Activated CD8-positive, alpha-beta T cell treated with anti-CD3 and anti-CD28 coated beads for 36 hours (primary cell): ENCODE measurements at regions not wholly inside any gene's neighbourhood (a gene's known extent, or its start where the extent isn't known, plus 50 kb on each side); places are given as distances from the start of the nearest gene placed in this dataset.

Experiments used
- ATAC-seq: fragments of 200-7000 bp; cut with Tn5 transposase; one replicate; pipeline ENCODE4 v1.10.0; 2021; ENCODE audit warnings: mild to moderate bottlenecking, moderate library complexity
- CTCF ChIA-PET: fragments of 350-600 bp; sonication (Branson Sonifier 250); formaldehyde crosslinking; loops from one replicate; lab custom pipeline; 2021; ENCODE audit warnings: antibody characterized with exemption; lab: Charles Lee
- POLR2A ChIA-PET: fragments of 350-600 bp; sonication (Branson Sonifier 250); formaldehyde crosslinking; loops from one replicate; lab custom pipeline; 2021; ENCODE audit warnings: antibody characterized with exemption; lab: Charles Lee
- DNase-seq: peaks from one replicate; pipeline ENCODE4 v3.0.0-alpha.2; 2020
- H3K27ac Mint-ChIP-seq: one replicate; pipeline ENCODE4 v1.8.0; 2021; ENCODE audit warnings: mild to moderate bottlenecking, mixed read lengths
- H3K27me3 Mint-ChIP-seq: one replicate; pipeline ENCODE4 v1.8.0; 2021; ENCODE audit warnings: mixed read lengths
- H3K36me3 Mint-ChIP-seq: one replicate; pipeline ENCODE4 v1.8.0; 2021; ENCODE audit warnings: low read depth, mixed read lengths
- H3K4me1 Mint-ChIP-seq: one replicate; pipeline ENCODE4 v1.8.0; 2021; ENCODE audit warnings: low read depth, mixed read lengths
- H3K4me3 Mint-ChIP-seq: one replicate; pipeline ENCODE4 v1.8.0; 2021; ENCODE audit warnings: mild to moderate bottlenecking, moderate library complexity, mixed read lengths
- H3K9me3 Mint-ChIP-seq: one replicate; pipeline ENCODE4 v1.8.0; 2021; ENCODE audit warnings: mixed read lengths
- intact Hi-C: fragments of 100-400 bp; cut with micrococcal nuclease; formaldehyde crosslinking; loops from one replicate; pipeline ENCODE4 v1.10.0; 2022
- TF ChIP-seq, protein P1 (sequence below): fragments of 200-600 bp; IDR thresholded peaks from one replicate; pipeline ENCODE4 v1.8.0; 2022; ENCODE audit warnings: antibody characterized with exemption, mild to moderate bottlenecking

DNA sequence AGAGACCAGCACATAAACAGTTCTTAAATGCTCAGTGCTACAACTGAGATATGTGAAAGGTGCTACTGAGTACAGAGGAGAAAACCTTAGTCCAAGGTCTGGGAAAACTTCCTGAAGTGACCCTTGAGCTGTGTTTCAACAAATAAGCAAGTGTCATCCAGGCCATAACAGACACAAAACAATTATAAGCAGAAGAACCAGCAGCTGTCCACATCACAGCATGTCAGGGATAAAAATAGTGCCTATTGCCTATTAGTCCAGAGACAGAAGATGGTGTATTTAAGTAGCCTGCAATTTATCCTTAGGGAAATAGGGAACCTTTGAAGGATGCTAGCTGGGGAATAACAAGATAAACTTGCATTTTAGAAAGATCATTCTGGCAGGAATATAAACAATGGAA lies 237.8 kb downstream of the SPTSSA start:
- intact Hi-C loops: no loop called here
- H3K27ac Mint-ChIP-seq: no peak overlapping the region
- CTCF ChIA-PET: interaction anchor here (1.4 to 3.2 kb wide), 2 partner anchors 9 to 77 kb away, joined by 4 to 7 read pairs; no protein-coding TSS in a partner anchor

DNA sequence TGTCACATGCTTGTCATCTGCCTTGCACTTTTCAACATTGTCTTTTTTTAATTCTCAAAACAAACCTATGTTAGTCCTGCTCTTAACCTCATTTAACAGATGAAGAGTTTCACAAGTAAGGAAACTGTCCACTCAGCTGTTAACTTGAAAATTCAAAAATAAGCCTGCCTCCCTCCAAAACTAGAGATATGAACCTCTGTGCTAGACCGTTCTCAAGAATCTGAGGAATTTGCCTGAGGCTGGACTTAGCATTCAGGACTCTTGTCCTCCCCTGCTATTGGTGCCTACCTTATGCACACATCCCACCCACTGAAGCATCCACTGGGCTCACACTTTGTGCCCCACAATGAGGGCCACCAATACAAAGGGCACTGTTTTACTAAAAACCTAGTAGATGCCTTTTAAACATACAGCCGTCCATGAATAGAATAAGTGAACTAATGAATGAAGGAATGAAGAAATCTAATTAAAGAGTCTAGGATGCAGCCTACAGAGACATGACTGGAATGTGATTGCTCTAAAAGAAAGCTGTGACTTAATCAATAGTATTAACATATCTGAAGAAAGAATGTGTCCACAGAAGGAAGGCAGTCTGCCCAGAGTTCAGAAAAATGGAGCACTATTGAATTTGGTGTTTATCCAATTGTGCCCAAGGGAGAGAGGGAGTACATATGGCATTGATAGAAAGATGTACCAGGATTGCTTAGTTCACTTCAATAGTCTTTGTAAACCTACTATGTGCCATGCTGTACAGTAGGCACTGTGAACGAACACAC lies 238.5 kb downstream of the SPTSSA start:
- Mint-ChIP-seq H3K9me3 (no peaks in the 10 kb centered on the region), H3K27ac (no peak overlapping the region), H3K4me3 (no peak overlapping the region), H3K4me1 (peaks cover 7% of the 10 kb centered on the region), H3K36me3 (no peaks in the 10 kb centered on the region), H3K27me3 (peaks cover 10% of the 10 kb centered on the region)
- ChIA-PET CTCF (interaction anchor here (0.6 to 3.2 kb wide), 3 partner anchors 9 to 77 kb away, joined by 3 to 7 read pairs (median 4); no protein-coding TSS in a partner anchor), POLR2A (interaction anchor here (1.2 kb wide), 1 partner anchor 12 kb away, joined by 3 read pairs; no protein-coding TSS in a partner anchor)
- TF ChIP-seq, protein P1, sequence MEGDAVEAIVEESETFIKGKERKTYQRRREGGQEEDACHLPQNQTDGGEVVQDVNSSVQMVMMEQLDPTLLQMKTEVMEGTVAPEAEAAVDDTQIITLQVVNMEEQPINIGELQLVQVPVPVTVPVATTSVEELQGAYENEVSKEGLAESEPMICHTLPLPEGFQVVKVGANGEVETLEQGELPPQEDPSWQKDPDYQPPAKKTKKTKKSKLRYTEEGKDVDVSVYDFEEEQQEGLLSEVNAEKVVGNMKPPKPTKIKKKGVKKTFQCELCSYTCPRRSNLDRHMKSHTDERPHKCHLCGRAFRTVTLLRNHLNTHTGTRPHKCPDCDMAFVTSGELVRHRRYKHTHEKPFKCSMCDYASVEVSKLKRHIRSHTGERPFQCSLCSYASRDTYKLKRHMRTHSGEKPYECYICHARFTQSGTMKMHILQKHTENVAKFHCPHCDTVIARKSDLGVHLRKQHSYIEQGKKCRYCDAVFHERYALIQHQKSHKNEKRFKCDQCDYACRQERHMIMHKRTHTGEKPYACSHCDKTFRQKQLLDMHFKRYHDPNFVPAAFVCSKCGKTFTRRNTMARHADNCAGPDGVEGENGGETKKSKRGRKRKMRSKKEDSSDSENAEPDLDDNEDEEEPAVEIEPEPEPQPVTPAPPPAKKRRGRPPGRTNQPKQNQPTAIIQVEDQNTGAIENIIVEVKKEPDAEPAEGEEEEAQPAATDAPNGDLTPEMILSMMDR: no peak
- intact Hi-C loops: no loop called here
- ATAC-seq: no peak
- DNase-seq: no peak

More for the DNA sequence above, 237.8 kb downstream of the SPTSSA start:
- POLR2A ChIA-PET: interaction anchor here (1.2 kb wide), 1 partner anchor 11 kb away, joined by 3 read pairs; no protein-coding TSS in a partner anchor
- TF ChIP-seq, protein P1: no peak
- no peak for DNase-seq
- ATAC-seq: no peak
- Mint-ChIP-seq H3K9me3 (no peaks in the 10 kb centered on the region), H3K27me3 (peaks cover 10% of the 10 kb centered on the region), H3K4me1 (peaks cover 7% of the 10 kb centered on the region), H3K4me3 (no peak overlapping the region), H3K36me3 (no peaks in the 10 kb centered on the region)

- DNase-seq (no peak), ATAC-seq (no peak)
- intact Hi-C loops: no loop called here
- no peaks in the 10 kb centered on the region for H3K9me3 Mint-ChIP-seq
- ChIA-PET POLR2A (no interaction called here), CTCF (interaction anchor here (0.6 to 1.7 kb wide), 3 partner anchors 9 to 382 kb away, joined by 3 to 7 read pairs (median 3); no protein-coding TSS in a partner anchor)
- H3K36me3 Mint-ChIP-seq: no peaks in the 10 kb centered on the region
- H3K27me3 Mint-ChIP-seq: peaks cover 10% of the 10 kb centered on the region
- TF ChIP-seq, protein P1: no peak
- peaks cover 7% of the 10 kb centered on the region for H3K4me1 Mint-ChIP-seq
- no peak overlapping the region for H3K4me3 Mint-ChIP-seq
- H3K27ac Mint-ChIP-seq: no peak overlapping the region
These were observed 239.2 kb downstream of the SPTSSA start for GRCh38 chr14:34222867-34223266.

DNA sequence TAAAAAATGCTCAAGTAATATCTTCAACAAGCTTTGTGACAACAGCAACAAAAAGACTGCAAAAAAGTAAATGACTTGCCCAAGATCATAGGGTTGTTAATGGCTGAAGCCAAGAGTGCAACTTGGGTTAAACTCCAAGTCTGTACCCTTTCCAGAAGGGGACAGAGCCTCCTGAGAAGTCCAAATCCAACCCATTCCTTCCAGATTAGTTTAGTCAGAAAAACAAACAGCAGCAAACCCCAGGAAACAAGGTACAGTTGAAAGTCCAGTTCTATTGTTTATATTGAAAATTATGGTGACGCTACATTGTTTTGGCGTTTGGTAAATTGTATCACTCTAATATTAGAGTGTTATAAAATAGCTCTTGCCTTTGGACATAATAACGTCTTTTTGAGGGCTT lies 239.9 kb downstream of the SPTSSA start:
- Mint-ChIP-seq H3K27ac (no peak overlapping the region), H3K9me3 (no peaks in the 10 kb centered on the region), H3K36me3 (no peaks in the 10 kb centered on the region), H3K4me1 (peaks cover 7% of the 10 kb centered on the region), H3K4me3 (no peak overlapping the region), H3K27me3 (peaks cover 10% of the 10 kb centered on the region)
- DNase-seq (no peak), ATAC-seq (no peak)
- ChIA-PET POLR2A (no interaction called here), CTCF (interaction anchor here (0.9 to 1.7 kb wide), 2 partner anchors 8 to 381 kb away, joined by 3 to 7 read pairs; no protein-coding TSS in a partner anchor)
- TF ChIP-seq, protein P1: no peak
- intact Hi-C loops: no loop called here

GRCh38 chr14:34220921-34221320 lies 241.1 kb downstream of the SPTSSA start:
- POLR2A ChIA-PET: no interaction called here
- DNase-seq (peak; percentile 30), ATAC-seq (peak; percentile 49)
- CTCF ChIA-PET: no interaction called here
- TF ChIP-seq, protein P1: no peak
- no peak overlapping the region for H3K4me3 Mint-ChIP-seq
- peak overlapping the region; percentile 3 for H3K27ac Mint-ChIP-seq
- intact Hi-C loops: no loop called here
- peaks cover 7% of the 10 kb centered on the region for H3K4me1 Mint-ChIP-seq
- H3K36me3 Mint-ChIP-seq: no peaks in the 10 kb centered on the region
- no peaks in the 10 kb centered on the region for H3K9me3 Mint-ChIP-seq
- H3K27me3 Mint-ChIP-seq: peaks cover 10% of the 10 kb centered on the region
